ENCODE measurements at regions not wholly inside any gene's neighbourhood (a gene's known extent, or its start where the extent isn't known, plus 50 kb on each side); places are given as distances from the start of the nearest gene placed in this dataset.

- TF ChIP-seq RELB (IDR thresholded peaks at IDR 0.05; ENCODE audit: low read depth) (peak; percentile 71), IRF4 (IDR thresholded peaks at IDR 0.05; ENCODE audit: low read depth, low read length) (peak; percentile 65; the same call in 1 of the 2 replicates), ZNF207 (IDR thresholded peaks at IDR 0.05; ENCODE audit: borderline replicate concordance) (no peak), MTA2 (IDR thresholded peaks at IDR 0.05; ENCODE audit: low read depth) (peak; percentile 40), FOXM1 (IDR thresholded peaks at IDR 0.05; ENCODE audit: low read depth, low read length) (peak; percentile 64; the same call in 1 of the 2 replicates), CHD2 (IDR thresholded peaks at IDR 0.05; ENCODE audit: borderline replicate concordance, low read depth, low read length) (no peak), CBX5 (IDR thresholded peaks at IDR 0.05; ENCODE audit: low read depth) (no peak), IKZF2 (IDR thresholded peaks at IDR 0.05) (peak; percentile 88 to 90), SPI1 (IDR thresholded peaks at IDR 0.05; ENCODE audit: borderline replicate concordance, insufficient read depth, low read depth, low read length) (peak; percentile 24; the same call in 1 of the 2 replicates), BCL3 (IDR thresholded peaks at IDR 0.05; ENCODE audit: borderline replicate concordance, insufficient read depth, low read depth, low read length, poor library complexity, severe bottlenecking) (peak; percentile 42), POLR2AphosphoS5 (IDR thresholded peaks at IDR 0.05; ENCODE audit: low read length) (no peak), YBX1 (IDR thresholded peaks at IDR 0.05) (no peak), JUNB (IDR thresholded peaks at IDR 0.05) (peak; percentile 90), MYB (IDR thresholded peaks at IDR 0.05; ENCODE audit: borderline replicate concordance, low read depth, low read length) (0 out of 2 replicates have a peak, but pooled peaks have one; percentile 36)
Observed at GRCh38 chr6:91483415-91484105, 896.7 kb upstream of the MAP3K7 start (continued).

Measured in GM12878 (cell line).